ENCODE measurements at regions not wholly inside any gene's neighbourhood (a gene's known extent, or its start where the extent isn't known, plus 50 kb on each side); places are given as distances from the start of the nearest gene placed in this dataset.

- TF ChIP-seq CTCF (IDR thresholded peaks at IDR 0.05), result no peak
- ChIA-PET POLR2A (no interaction called here), CTCF (no interaction called here)
- Mint-ChIP-seq H3K9me3 (no peaks in the 10 kb centered on the region), H3K27me3 (peaks cover 15% of the 10 kb centered on the region), H3K4me1 (ENCODE audit: low read depth) (no peaks in the 10 kb centered on the region), H3K27ac (no peak overlapping the region), H3K4me3 (no peak overlapping the region), H3K36me3 (ENCODE audit: low read depth) (no peaks in the 10 kb centered on the region)
- intact Hi-C loops (cut with micrococcal nuclease), result no loop called here
- DNase-seq (no peak), ATAC-seq (no peak)
Measured at GRCh38 chr11:31902706-31903105, 91.6 kb upstream of the PAX6 start.

- ChIA-PET CTCF (no interaction called here), POLR2A (no interaction called here)
- H3K4me1 Mint-ChIP-seq (ENCODE audit: low read depth), result no peaks in the 10 kb centered on the region
- ATAC-seq (no peak), DNase-seq (no peak)
- H3K4me3 Mint-ChIP-seq, result no peak overlapping the region
- intact Hi-C loops (cut with micrococcal nuclease), result no loop called here
- no peak overlapping the region for H3K27ac Mint-ChIP-seq
- H3K9me3 Mint-ChIP-seq, result no peaks in the 10 kb centered on the region
- peaks cover 8% of the 10 kb centered on the region for H3K27me3 Mint-ChIP-seq
- TF ChIP-seq CTCF (IDR thresholded peaks at IDR 0.05), result no peak
- H3K36me3 Mint-ChIP-seq (ENCODE audit: low read depth), result no peaks in the 10 kb centered on the region
Measured at GRCh38 chr11:31895926-31896325, 84.8 kb upstream of the PAX6 start.

GRCh38 chr11:31887180-31887579 lies 76.1 kb upstream of the PAX6 start:
- no peak for ATAC-seq
- H3K27me3 Mint-ChIP-seq, result peaks cover 10% of the 10 kb centered on the region
- no peak overlapping the region for H3K27ac Mint-ChIP-seq
- CTCF ChIA-PET, result no interaction called here
- peak; percentile 42 for DNase-seq
- intact Hi-C loops (cut with micrococcal nuclease), result no loop called here
- H3K4me3 Mint-ChIP-seq, result no peak overlapping the region
- H3K4me1 Mint-ChIP-seq (ENCODE audit: low read depth), result no peaks in the 10 kb centered on the region
- no peaks in the 10 kb centered on the region for H3K36me3 Mint-ChIP-seq (ENCODE audit: low read depth)
- no peak for TF ChIP-seq CTCF (IDR thresholded peaks at IDR 0.05)
- POLR2A ChIA-PET, result no interaction called here
- no peaks in the 10 kb centered on the region for H3K9me3 Mint-ChIP-seq

- CTCF ChIA-PET, result no interaction called here
- Mint-ChIP-seq H3K27me3 (peaks cover 11% of the 10 kb centered on the region), H3K4me1 (ENCODE audit: low read depth) (no peaks in the 10 kb centered on the region), H3K27ac (no peak overlapping the region), H3K36me3 (ENCODE audit: low read depth) (no peaks in the 10 kb centered on the region), H3K4me3 (no peak overlapping the region), H3K9me3 (no peaks in the 10 kb centered on the region)
- no peak for DNase-seq
- POLR2A ChIA-PET, result no interaction called here
- no peak for ATAC-seq
- intact Hi-C loops (cut with micrococcal nuclease), result no loop called here
- no peak for TF ChIP-seq CTCF (IDR thresholded peaks at IDR 0.05)
Measured at GRCh38 chr11:31884080-31884479, 73.0 kb upstream of the PAX6 start.

- no peak overlapping the region for H3K27ac Mint-ChIP-seq
- ChIA-PET CTCF (no interaction called here), POLR2A (no interaction called here)
- DNase-seq (no peak), ATAC-seq (no peak)
- no peaks in the 10 kb centered on the region for H3K9me3 Mint-ChIP-seq
- TF ChIP-seq CTCF (IDR thresholded peaks at IDR 0.05), result no peak
- no peak overlapping the region for H3K4me3 Mint-ChIP-seq
- no peaks in the 10 kb centered on the region for H3K36me3 Mint-ChIP-seq (ENCODE audit: low read depth)
- peaks cover 11% of the 10 kb centered on the region for H3K27me3 Mint-ChIP-seq
- H3K4me1 Mint-ChIP-seq (ENCODE audit: low read depth), result no peaks in the 10 kb centered on the region
- intact Hi-C loops (cut with micrococcal nuclease), result no loop called here
Measured at GRCh38 chr11:31883435-31883834, 72.3 kb upstream of the PAX6 start.
